HG02763 (cell line): ENCODE measurements at regions not wholly inside any gene's neighbourhood (a gene's known extent, or its start where the extent isn't known, plus 50 kb on each side); places are given as distances from the start of the nearest gene placed in this dataset.

Experiments
- ATAC-seq: cut with Tn5 transposase; IDR thresholded peaks from one replicate; pipeline ENCODE4 v1.9.1; 2021; ENCODE audit warnings: mild to moderate bottlenecking, moderate library complexity; ENCODE audit not compliant: unreplicated experiment

DNA sequence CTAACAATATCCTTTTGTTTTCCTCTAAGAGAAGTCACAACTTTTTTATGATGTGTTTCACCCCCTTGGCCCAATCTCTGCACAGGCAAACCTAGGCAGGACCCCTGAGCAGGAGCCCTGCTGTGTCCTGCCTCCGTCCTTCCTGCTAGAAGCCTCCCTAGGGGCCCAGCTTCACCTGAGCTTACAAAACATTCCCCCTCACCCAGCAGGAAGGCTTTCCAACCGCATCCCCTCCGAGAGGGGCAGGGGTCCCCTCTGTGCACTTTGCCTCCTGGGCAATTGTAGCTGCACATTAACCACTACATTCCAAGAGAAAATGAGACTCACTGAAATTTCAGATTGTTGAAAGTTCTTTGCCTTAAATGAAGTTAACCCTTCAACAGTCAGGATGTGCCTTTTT is 176.2 kb downstream of the IRX2 start:
- ATAC-seq: no peak

- ATAC-seq: no peak
Observed at GRCh38 chr5:2574155-2574554, 177.3 kb downstream of the IRX2 start.

GRCh38 chr5:2570586-2570985 is 180.9 kb downstream of the IRX2 start:
- ATAC-seq: no peak

DNA sequence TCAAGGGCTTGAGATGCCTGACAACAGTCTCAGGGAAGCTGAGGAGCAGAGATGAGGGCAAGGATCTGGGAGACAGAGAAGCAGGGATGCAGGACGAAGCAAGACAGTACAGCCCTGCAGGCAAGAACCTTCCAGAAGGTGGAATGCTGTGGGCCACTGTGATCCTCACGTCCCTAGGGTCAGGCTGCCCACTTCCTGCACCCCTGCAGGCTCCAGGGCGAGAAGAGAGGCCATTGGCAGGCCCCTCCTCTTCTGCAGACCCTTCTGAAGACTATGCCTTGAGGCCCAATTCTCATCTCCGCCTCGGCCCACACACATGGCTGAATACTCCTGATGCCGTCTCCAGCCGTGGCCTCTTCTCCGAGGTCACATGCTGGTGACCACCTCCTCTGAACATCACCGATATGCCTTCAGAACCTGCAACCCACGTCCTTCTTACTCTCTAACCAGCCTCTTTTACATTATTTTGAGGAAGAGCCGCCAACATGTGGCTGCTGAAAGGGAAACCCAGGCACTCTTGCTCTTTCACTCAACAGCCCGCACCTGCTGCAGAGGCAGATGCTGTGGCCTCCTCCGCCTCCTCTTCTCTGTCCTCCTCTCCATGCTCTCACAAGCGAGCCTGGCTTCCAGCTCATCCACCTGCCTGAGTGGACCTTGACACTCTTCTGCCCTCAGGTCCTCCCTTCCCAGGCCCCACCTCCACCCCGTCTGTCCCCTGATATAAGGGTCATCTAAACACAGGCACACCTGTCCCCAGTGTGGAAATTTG is 181.5 kb downstream of the IRX2 start:
- no peak for ATAC-seq

GRCh38 chr5:2569176-2569575 is 182.3 kb downstream of the IRX2 start:
- ATAC-seq: no peak

- ATAC-seq: no peak
Observed at GRCh38 chr5:2566284-2566683, 185.2 kb downstream of the IRX2 start.

- ATAC-seq: no peak
Observed at GRCh38 chr5:2565147-2565546, 186.3 kb downstream of the IRX2 start.

GRCh38 chr5:2563046-2563445 is 188.4 kb downstream of the IRX2 start:
- ATAC-seq: no peak

DNA sequence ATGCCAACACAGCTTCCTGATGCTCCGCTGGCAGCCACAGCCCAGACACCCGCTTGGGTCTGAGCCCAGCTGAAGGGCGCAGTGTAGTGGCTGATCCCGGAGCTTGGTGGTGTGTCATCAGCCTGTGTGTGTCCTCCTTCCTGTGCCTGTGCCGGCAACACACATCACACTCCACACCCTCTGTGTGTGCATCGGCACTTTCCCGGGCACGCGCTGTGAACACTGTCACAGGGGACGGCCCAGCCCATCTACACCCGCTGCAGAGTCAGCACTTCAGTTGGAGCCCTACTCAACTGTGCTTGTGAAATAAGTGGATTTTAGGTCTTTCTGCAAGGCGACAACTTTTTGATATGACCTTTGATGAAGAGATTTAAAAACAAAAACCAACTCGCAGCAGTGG is 189.4 kb downstream of the IRX2 start:
- ATAC-seq: no peak

DNA sequence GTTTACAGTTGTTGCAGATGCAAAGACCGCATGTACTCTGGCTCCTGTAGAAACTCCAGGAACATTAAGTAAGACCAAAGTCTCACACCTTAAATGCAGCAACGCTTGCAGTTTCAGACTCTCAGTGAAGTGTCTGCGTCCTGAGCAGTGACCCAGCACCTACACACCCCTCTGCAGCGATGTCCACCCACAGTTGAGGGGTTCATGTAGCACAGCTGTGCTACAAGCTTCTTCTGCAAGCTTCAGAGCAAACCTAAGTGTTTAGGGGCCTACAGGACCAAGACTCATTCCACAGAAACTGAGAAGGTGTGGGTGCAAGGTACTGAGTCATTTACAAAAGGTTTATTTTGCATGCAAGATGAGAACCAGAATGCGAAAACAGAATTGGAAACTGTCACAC is 191.0 kb downstream of the IRX2 start:
- ATAC-seq: no peak

GRCh38 chr5:2557435-2557834 is 194.0 kb downstream of the IRX2 start:
- no peak for ATAC-seq

- ATAC-seq: no peak
Observed at GRCh38 chr5:2556375-2556966, 195.0 kb downstream of the IRX2 start.

DNA sequence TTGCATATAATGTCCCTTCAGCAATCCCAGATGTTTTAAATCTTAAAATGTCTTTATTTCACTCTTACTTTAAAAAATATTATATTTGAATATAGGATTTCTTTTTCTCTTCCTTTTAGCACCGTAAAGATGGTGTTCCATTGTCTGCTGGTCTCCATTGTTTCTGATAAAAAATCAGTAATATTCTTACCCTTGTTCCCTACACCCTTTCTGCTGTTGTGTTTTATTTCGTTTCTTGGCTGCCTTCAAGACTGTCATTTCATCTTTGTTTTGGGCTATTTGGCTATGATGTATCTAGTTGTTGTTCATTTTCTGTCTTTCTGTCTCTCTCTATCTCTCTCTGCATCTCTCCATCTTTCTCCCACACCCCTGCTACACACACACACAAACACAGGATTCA is 197.9 kb downstream of the IRX2 start:
- ATAC-seq: no peak

- ATAC-seq: no peak
Observed at GRCh38 chr5:2550509-2550908, 201.0 kb downstream of the IRX2 start.

DNA sequence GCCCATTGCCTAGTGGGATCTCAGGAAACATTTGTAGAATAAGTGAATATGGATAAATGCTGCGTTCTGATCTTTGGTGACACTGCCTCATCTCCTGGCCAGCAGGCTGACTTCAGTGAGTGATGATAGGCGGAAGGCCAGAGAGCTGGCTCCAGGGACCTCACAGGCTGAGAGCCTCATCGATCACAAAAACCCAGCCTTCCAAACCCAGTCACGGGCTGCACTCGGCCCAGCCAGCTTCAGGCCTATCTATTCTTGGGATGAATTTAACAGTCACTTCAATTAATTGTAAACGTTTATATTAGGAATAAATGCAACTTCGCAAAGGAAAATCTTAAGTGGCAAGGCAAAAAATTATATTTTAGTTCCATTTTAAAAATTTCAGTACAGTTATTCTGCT is 201.6 kb downstream of the IRX2 start:
- no peak for ATAC-seq

DNA sequence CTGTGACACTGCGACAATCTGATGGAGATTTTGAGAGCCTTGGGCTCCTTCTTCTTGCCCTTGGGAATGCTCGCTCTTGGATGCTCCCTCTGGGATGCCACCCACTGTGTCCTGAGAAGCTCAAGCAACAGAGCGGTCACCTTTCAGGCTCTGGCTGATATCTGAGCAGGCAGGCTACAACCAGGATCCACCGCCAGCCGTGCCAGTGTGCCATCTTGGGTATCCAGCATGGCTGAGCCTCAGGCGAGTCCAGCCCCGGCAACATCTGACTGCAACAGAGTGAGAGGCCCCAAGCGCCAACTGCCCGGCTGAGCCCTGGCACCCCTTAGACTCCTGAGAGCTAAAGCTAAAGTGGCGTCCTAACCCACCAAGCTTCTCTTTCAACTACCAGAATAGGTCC is 202.1 kb downstream of the IRX2 start:
- ATAC-seq: no peak

- no peak for ATAC-seq
Observed at GRCh38 chr5:2546938-2547337, 204.5 kb downstream of the IRX2 start.

GRCh38 chr5:2544003-2544402 is 207.5 kb downstream of the IRX2 start:
- no peak for ATAC-seq

- no peak for ATAC-seq
Observed at GRCh38 chr5:2542821-2543220, 208.7 kb downstream of the IRX2 start.

- no peak for ATAC-seq
Observed at GRCh38 chr5:2542026-2542425, 209.5 kb downstream of the IRX2 start.

DNA sequence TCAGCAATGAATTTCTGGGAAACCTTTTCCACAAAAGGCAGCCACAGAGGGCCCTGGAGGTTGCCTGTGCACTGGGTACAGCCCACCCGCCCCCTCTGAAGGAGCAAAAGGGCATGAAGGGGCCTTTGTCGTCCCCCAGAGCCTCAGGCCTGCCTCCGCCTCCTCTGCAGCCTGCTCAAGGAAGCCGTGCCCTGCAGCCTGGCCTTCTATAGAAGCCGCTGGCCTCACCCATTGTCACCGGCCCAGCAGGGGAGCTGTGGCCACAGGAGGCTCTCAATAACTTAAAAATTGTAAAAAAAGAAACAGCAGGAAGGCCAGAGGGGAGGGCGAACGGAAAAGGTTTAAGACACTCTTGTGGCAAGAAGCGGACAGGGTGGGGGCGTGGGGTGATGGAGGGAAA is 213.3 kb downstream of the IRX2 start:
- ATAC-seq: no peak

- ATAC-seq: no peak
Observed at GRCh38 chr5:2537378-2538145, 213.9 kb downstream of the IRX2 start.
